Stimulated activated CD8-positive, alpha-beta memory T cell treated with anti-CD3 and anti-CD28 coated beads, Interleukin-2, amount 100 ng/mL, for 1 hour (primary cell): ENCODE measurements at regions not wholly inside any gene's neighbourhood (a gene's known extent, or its start where the extent isn't known, plus 50 kb on each side); places are given as distances from the start of the nearest gene placed in this dataset.

Source experiments
- DNase-seq, 2 donors: peaks; one replicate each; pipeline ENCODE4 v3.0.0-alpha.2; 2020; ENCODE audit warnings: low read depth in 2 of 2

DNA sequence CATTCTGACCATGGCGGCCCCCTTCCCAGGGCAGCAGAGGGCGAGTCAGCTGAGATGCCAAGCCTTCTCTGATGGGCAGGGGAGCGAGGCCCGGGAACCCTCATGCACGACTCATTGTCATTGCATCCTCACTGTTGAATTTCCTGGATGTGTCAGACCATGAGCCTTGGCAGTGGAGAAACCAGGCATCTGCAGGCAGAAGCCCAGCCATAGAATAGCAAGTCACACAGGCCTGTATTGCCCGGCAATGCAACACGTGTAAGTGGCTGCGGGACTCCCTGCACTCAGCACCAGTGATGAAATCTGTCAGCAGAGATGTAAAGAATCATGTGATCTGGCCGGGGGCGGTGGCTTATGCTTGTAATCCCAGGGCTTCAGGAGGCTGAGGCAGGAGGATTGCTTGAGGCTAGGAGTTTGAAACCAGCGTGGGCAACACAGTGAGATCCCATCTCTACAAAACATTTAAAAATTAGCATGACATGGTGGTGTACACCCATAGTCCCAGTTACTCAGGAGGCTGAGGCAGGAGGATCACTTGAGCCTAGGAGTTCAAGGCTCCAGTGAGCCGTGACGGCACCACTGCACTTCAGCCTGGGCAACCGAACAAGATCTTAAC, 199.7 kb downstream of the KATNAL1 start:
- no peak for DNase-seq

GRCh38 chr13:30107121-30107520, 200.2 kb downstream of the KATNAL1 start:
- no peak for DNase-seq

DNA sequence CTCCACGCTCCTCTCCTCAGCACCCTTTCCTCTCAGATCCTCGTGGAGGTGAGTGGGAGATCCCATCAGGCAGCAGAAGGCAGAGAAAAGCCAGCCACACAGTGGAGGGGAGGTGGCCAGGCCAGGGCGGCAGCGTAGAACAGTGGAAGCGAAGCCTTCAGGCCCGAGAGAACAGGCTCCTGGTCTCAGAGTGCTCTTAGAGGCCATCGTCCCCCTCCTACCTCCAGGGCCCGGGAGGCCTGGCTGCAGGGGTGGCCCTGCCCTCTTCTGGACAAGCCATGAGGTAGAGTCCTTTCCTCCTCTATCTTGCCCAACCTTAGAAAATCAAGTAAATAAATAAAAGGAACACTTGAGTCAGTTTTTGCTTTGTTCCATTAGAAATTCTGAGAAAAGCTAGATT, 202.0 kb downstream of the KATNAL1 start:
- no peak for DNase-seq

- DNase-seq = no peak
Observed at GRCh38 chr13:30103161-30103840, 204.1 kb downstream of the KATNAL1 start.

DNA sequence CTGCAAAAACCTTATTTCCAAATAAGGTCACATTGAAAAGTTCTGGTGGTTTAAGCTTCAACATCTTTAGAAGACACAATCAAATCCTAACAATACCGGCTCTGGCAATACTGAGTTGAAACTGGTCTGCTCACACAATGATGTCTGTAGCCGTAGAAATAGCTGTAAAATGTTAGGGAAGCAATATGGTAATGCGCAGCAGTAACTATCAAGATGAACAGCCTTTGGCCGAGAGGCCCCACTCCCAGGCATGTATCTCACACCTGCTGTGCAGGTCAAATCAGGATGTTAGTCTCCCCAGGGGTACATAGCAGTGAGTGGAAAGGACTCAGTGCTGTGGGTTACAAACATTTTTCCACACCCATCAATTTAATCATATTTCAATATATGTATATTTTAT, 207.1 kb downstream of the KATNAL1 start:
- DNase-seq = no peak

GRCh38 chr13:30097701-30098100, 209.7 kb downstream of the KATNAL1 start:
- no peak for DNase-seq

DNA sequence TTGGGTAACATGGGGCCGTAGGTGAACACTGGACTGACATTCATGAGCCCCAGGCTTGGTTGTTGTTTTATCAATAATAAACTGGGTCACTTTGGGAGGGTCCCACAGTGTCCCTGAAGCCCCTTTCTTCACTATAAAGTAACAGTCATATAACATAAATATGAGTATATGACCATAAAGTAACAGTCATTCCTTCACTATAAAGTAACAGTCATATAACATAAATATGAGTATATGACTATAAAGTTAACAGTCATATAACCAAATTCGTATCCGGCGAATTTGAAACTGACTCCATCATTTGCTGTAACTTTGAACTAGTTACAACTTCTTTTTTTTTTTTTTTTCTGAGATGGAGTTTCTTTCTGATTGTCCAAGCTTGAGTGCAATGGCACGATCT, 210.3 kb downstream of the KATNAL1 start:
- no peak for DNase-seq

- DNase-seq = no peak
Observed at GRCh38 chr13:30094015-30094414, 213.3 kb downstream of the KATNAL1 start.

DNA sequence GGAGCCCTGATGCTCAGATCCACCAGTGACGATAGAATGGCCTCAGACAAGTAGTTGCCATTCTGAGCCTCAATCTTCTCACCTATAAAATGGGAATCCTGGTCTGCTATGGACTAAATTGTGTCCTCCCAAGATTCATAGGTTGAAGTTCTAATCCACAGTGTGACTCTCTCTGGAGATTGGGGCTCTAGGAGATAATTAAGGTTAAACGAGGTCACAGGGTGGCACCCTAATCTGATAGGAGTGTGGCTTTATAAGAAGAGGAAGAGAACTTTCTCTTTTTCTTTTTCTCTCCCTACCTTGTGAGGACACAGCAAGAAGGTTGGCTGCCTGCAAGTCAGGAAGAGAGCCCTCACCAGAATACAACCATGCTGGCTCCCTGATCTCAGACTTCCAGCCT, 214.1 kb downstream of the KATNAL1 start:
- no peak for DNase-seq

DNA sequence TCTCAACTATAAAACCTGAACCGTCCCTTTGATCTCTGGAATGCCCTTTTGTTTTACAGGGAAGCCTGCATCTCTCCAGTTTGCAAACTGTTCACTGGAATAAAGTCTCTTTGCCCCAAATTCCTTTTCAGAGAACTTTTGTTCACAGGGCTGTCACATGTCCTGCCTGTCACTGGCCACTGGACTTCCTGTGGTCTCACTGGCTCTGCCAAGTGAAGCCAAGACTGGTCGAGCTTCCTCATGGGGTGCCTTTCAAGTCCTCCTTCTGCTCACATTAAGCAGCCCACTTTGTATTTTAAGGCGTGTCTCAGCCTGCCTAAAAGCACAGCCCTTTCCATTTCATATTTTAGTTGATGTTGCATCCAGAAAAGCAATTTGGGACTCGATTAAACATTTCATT, 215.7 kb downstream of the KATNAL1 start:
- DNase-seq = no peak

- no peak for DNase-seq
Observed at GRCh38 chr13:30091035-30091434, 216.3 kb downstream of the KATNAL1 start.

- DNase-seq = no peak
Observed at GRCh38 chr13:30088312-30088855, 219.0 kb downstream of the KATNAL1 start.

DNA sequence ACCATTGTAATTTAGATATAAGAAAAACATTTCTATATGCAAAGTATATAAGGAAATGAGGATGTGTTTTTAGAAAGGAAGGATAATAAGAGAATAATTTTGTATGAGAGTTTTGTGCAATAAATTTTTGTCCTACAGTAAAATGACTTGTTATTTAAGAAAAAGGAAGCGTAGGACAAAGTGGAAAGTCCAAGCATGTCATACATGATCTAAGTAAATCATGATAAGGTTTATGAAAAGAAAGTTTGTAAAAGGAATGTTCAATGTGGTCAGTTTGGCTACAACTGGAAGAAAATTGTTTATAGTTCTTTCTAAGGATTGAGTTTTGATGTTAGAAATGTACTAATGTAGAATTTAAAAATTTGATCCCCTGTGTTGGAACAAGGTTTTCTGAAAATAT, 222.3 kb downstream of the KATNAL1 start:
- DNase-seq = no peak

- no peak for DNase-seq
Observed at GRCh38 chr13:30082391-30082790, 225.0 kb downstream of the KATNAL1 start.

- DNase-seq = no peak
Observed at GRCh38 chr13:30081331-30081730, 226.0 kb downstream of the KATNAL1 start.

DNA sequence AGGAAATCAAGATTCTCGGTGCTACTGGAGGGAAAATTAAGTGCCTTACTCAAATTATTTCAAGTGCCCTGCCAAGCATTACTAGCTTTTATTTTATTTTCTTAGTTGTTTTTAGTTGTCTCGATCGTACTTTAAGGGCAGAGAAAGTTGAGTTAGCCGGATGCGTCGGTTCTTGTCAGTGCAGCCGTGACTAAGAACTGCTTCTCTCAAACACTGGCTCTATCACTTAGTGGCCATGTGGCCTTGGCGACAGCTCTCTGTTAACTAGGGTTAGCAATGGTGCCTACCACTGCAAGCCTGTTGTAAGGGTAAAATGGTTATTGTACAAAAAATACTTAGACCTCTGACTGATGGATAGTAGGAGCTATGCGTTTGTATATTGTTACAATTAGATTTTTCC, 227.8 kb downstream of the KATNAL1 start:
- DNase-seq = no peak

DNA sequence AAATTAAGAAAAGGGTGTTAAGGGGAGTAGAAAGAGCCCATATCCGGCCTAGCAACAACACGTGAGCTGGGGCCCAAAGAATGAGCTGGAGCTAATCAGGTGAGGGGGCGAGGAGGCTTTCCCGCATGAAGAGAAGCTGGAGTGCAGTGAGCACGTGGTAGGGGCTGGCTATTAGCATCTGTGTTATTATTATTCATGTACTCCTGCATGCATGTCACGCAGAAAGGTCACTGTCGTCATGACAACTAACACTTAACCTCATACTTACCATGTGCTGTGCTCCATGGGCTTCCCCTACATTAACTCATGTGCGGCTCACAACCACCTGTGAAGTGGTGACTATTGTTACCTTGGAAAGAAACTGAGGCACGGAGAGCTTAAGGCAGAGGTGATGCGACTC, 227.6 kb upstream of the UBL3 start:
- no peak for DNase-seq

DNA sequence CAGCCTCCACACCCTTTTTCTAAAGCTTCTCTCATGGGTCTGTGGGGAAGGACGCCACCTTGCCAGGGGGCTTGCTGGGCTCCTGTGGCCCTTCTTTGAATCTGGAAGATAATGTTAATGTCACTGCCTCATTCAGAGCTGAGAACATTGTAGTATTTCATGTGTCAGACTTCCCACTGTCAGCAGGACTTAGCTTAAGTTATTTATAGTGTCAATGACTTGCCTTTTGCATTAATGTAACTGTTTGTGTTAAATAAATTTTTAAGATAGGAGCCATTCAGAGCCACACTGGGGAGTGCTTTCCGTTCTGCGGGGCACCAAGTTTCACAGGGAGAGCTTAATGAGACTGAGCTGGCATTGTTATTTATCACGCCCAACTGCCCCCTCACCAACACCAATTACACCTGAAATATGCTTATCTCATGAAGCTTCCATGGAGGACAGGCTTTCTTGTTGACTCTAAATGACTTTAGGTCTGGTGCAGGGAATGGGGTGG, 226.9 kb upstream of the UBL3 start:
- DNase-seq = no peak

DNA sequence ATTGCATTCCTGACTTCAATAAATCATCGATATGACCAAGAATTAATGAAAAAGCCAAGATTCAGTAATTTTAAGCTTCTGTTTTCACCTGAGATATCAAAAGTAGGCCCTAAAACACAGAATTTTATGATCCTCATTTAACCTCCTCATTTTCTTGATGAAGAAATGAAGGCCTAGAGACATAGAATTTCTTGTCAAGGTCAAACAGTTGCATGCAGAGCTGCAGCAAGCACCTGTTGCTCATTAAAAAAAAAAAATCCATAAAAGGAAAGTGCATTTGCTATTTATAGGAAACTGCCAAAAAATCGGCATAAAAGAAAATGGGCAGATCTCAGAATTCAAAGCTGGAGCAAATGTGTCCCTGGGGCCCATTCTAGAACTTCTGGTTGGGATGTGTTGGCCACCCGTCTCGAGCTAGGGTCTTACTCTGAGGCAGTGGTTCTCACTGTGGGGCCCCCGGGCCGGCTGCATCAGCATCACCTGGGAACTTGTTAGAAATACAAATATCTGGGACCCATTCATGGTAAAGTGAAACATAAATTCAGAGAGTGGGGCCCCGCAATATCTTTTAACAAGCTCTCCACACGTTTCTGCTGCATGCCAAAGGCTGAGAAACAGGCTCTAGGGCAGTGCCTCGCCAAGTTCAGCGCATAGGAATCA, 224.7 kb upstream of the UBL3 start:
- no peak for DNase-seq

- no peak for DNase-seq
Observed at GRCh38 chr13:30074431-30074830, 224.0 kb upstream of the UBL3 start.

- no peak for DNase-seq
Observed at GRCh38 chr13:30072818-30073186, 222.4 kb upstream of the UBL3 start.

- DNase-seq = no peak
Observed at GRCh38 chr13:30071969-30072817, 221.8 kb upstream of the UBL3 start.
